Dermis blood vessel endothelial cell (primary cell): ENCODE measurements at regions not wholly inside any gene's neighbourhood (a gene's known extent, or its start where the extent isn't known, plus 50 kb on each side); places are given as distances from the start of the nearest gene placed in this dataset.

Experiments used
- DNase-seq: peaks from one replicate; pipeline ENCODE4 v3.0.0; 2010

GRCh38 chr7:12785473-12785872 is 98.0 kb downstream of the ARL4A start:
- DNase-seq = no peak

- no peak for DNase-seq
These were observed 99.1 kb downstream of the ARL4A start for GRCh38 chr7:12786494-12786893.

GRCh38 chr7:12788171-12788570 is 100.7 kb downstream of the ARL4A start:
- no peak for DNase-seq

- no peak for DNase-seq
These were observed 101.2 kb downstream of the ARL4A start for GRCh38 chr7:12788591-12788990.

GRCh38 chr7:12794722-12795302 is 107.4 kb downstream of the ARL4A start:
- no peak for DNase-seq

GRCh38 chr7:12796397-12797127 is 109.1 kb downstream of the ARL4A start:
- no peak for DNase-seq

- no peak for DNase-seq
These were observed 113.1 kb downstream of the ARL4A start for GRCh38 chr7:12800486-12800885.

- no peak for DNase-seq
These were observed 113.7 kb downstream of the ARL4A start for GRCh38 chr7:12801107-12801506.

GRCh38 chr7:12802070-12802469 is 114.6 kb downstream of the ARL4A start:
- DNase-seq = peak; percentile 11

- DNase-seq = no peak
These were observed 116.1 kb downstream of the ARL4A start for GRCh38 chr7:12803542-12803941.

GRCh38 chr7:12805518-12805928 is 118.1 kb downstream of the ARL4A start:
- DNase-seq = no peak

GRCh38 chr7:12805957-12806356 is 118.5 kb downstream of the ARL4A start:
- no peak for DNase-seq

- no peak for DNase-seq
These were observed 122.0 kb downstream of the ARL4A start for GRCh38 chr7:12809476-12809875.

- no peak for DNase-seq
These were observed 124.7 kb downstream of the ARL4A start for GRCh38 chr7:12812111-12812510.

- DNase-seq = no peak
These were observed 126.7 kb downstream of the ARL4A start for GRCh38 chr7:12814107-12814506.

GRCh38 chr7:12814828-12815227 is 127.4 kb downstream of the ARL4A start:
- no peak for DNase-seq

GRCh38 chr7:12815426-12815825 is 128.0 kb downstream of the ARL4A start:
- no peak for DNase-seq

- DNase-seq = no peak
These were observed 128.4 kb downstream of the ARL4A start for GRCh38 chr7:12815871-12816270.

- DNase-seq = no peak
These were observed 133.3 kb downstream of the ARL4A start for GRCh38 chr7:12820777-12821176.

- DNase-seq = no peak
These were observed 134.3 kb downstream of the ARL4A start for GRCh38 chr7:12821746-12822145.

- DNase-seq = no peak
These were observed 138.6 kb downstream of the ARL4A start for GRCh38 chr7:12826079-12826478.

- DNase-seq = no peak
These were observed 139.9 kb downstream of the ARL4A start for GRCh38 chr7:12827219-12827821.

- DNase-seq = no peak
These were observed 140.5 kb downstream of the ARL4A start for GRCh38 chr7:12827920-12828319.

GRCh38 chr7:12831024-12831423 is 143.6 kb downstream of the ARL4A start:
- DNase-seq = no peak
